HG03175 (cell line): ENCODE measurements at regions not wholly inside any gene's neighbourhood (a gene's known extent, or its start where the extent isn't known, plus 50 kb on each side); places are given as distances from the start of the nearest gene placed in this dataset.
A peak's percentile ranks its signal among the peaks of the same experiment; 100 is the strongest.

ENCODE experiments used
- ATAC-seq: cut with Tn5 transposase; IDR thresholded peaks from one replicate; pipeline ENCODE4 v1.9.1; 2021; ENCODE audit warnings: mild to moderate bottlenecking, moderate library complexity; ENCODE audit not compliant: unreplicated experiment

- ATAC-seq: no peak
These were observed 227.7 kb upstream of the GRAMD2B start for GRCh38 chr5:126195410-126196100.

- no peak for ATAC-seq
These were observed 224.7 kb upstream of the GRAMD2B start for GRCh38 chr5:126198531-126198930.

GRCh38 chr5:126199467-126199866 lies 223.7 kb upstream of the GRAMD2B start:
- no peak for ATAC-seq

GRCh38 chr5:126208691-126209090 lies 214.5 kb upstream of the GRAMD2B start:
- ATAC-seq: no peak

- ATAC-seq: no peak
These were observed 212.3 kb upstream of the GRAMD2B start for GRCh38 chr5:126210955-126211354.

GRCh38 chr5:126219616-126220015 lies 203.6 kb upstream of the GRAMD2B start:
- no peak for ATAC-seq

GRCh38 chr5:126220725-126221124 lies 202.5 kb upstream of the GRAMD2B start:
- ATAC-seq: no peak

- ATAC-seq: no peak
These were observed 194.3 kb upstream of the GRAMD2B start for GRCh38 chr5:126228934-126229333.

- no peak for ATAC-seq
These were observed 190.0 kb upstream of the GRAMD2B start for GRCh38 chr5:126233256-126233655.

- peak; percentile 54 for ATAC-seq
These were observed 188.5 kb upstream of the GRAMD2B start for GRCh38 chr5:126234563-126235195.

GRCh38 chr5:126235628-126236027 lies 187.6 kb upstream of the GRAMD2B start:
- ATAC-seq: no peak

GRCh38 chr5:126236994-126237393 lies 186.2 kb upstream of the GRAMD2B start:
- ATAC-seq: no peak

GRCh38 chr5:126248611-126249010 lies 174.6 kb upstream of the GRAMD2B start:
- ATAC-seq: no peak

GRCh38 chr5:126251024-126251423 lies 172.2 kb upstream of the GRAMD2B start:
- ATAC-seq: no peak

- ATAC-seq: no peak
These were observed 169.8 kb upstream of the GRAMD2B start for GRCh38 chr5:126253406-126253805.

- no peak for ATAC-seq
These were observed 159.5 kb upstream of the GRAMD2B start for GRCh38 chr5:126263591-126264184.

- no peak for ATAC-seq
These were observed 157.3 kb upstream of the GRAMD2B start for GRCh38 chr5:126265917-126266316.

- no peak for ATAC-seq
These were observed 155.8 kb upstream of the GRAMD2B start for GRCh38 chr5:126267438-126267837.

- ATAC-seq: no peak
These were observed 154.4 kb upstream of the GRAMD2B start for GRCh38 chr5:126268697-126269315.

- no peak for ATAC-seq
These were observed 153.7 kb upstream of the GRAMD2B start for GRCh38 chr5:126269511-126269910.

GRCh38 chr5:126271141-126271540 lies 152.1 kb upstream of the GRAMD2B start:
- no peak for ATAC-seq
